RWPE1 (cell line): ENCODE measurements at regions not wholly inside any gene's neighbourhood (a gene's known extent, or its start where the extent isn't known, plus 50 kb on each side); places are given as distances from the start of the nearest gene placed in this dataset.

Source experiments
- CTCF ChIA-PET: fragments of 350-600 bp; sonication (Branson Sonifier 250); formaldehyde crosslinking; extraction: SDS; loops from one replicate; lab custom pipeline; 2021; lab: Yijun Ruan, JAX
- POLR2A ChIA-PET: fragments of 400-600 bp; formaldehyde crosslinking; extraction: SDS; loops from one replicate; lab custom pipeline; 2020; ENCODE audit warnings: antibody characterized with exemption; ENCODE audit not compliant: low non-redundant PET; lab: Yijun Ruan, JAX
- DNase-seq: peaks from one replicate; pipeline ENCODE4 v3.0.0; 2012; ENCODE audit warnings: low spot score
- H3K27ac ChIP-seq: fragments of 450-650 bp; 2 replicates; pipeline ENCODE4 v1.5.1; 2017
- CTCF ChIP-seq: fragments of 450-650 bp; conservative IDR thresholded peaks from 2 replicates; pipeline ENCODE4 v1.5.1; 2017; ENCODE audit warnings: low read depth, mild to moderate bottlenecking

- no peak for TF ChIP-seq CTCF
- CTCF ChIA-PET = interaction anchor here (0.6 to 1.2 kb wide), 4 partner anchors 12 to 75 kb away, joined by 3 to 6 read pairs (median 4); no protein-coding TSS in a partner anchor
- POLR2A ChIA-PET = no interaction called here
- H3K27ac ChIP-seq = no peak overlapping the region
- DNase-seq = no peak
Observed at GRCh38 chr11:81496601-81497000, 1237.1 kb downstream of the FAM181B start.

- POLR2A ChIA-PET = no interaction called here
- CTCF ChIA-PET = interaction anchor here (0.6 to 1.1 kb wide), 2 partner anchors 12 to 65 kb away, joined by 4 read pairs; no protein-coding TSS in a partner anchor
- TF ChIP-seq CTCF = no peak
- no peak overlapping the region for H3K27ac ChIP-seq
- no peak for DNase-seq
Observed at GRCh38 chr11:81495699-81496292, 1237.9 kb downstream of the FAM181B start.

GRCh38 chr11:81494431-81494830, 1239.2 kb downstream of the FAM181B start:
- ChIA-PET POLR2A (no interaction called here), CTCF (no interaction called here)
- no peak for DNase-seq
- no peak overlapping the region for H3K27ac ChIP-seq
- TF ChIP-seq CTCF = no peak

- ChIA-PET CTCF (no interaction called here), POLR2A (interaction anchor here (0.6 kb wide), 1 partner anchor 259 kb away, joined by 3 read pairs; no protein-coding TSS in a partner anchor)
- TF ChIP-seq CTCF = no peak
- no peak overlapping the region for H3K27ac ChIP-seq
- no peak for DNase-seq
Observed at GRCh38 chr11:81492923-81493445, 1240.7 kb downstream of the FAM181B start.

GRCh38 chr11:81487109-81487508, 1246.6 kb downstream of the FAM181B start:
- TF ChIP-seq CTCF = no peak
- no peak overlapping the region for H3K27ac ChIP-seq
- DNase-seq = no peak
- CTCF ChIA-PET = interaction anchor here (0.6 kb wide), 1 partner anchor 127 kb away, joined by 3 read pairs; no protein-coding TSS in a partner anchor
- POLR2A ChIA-PET = no interaction called here

GRCh38 chr11:81484196-81484595, 1249.5 kb downstream of the FAM181B start:
- TF ChIP-seq CTCF = no peak
- ChIA-PET CTCF (interaction anchor here (1.8 kb wide), 1 partner anchor 12 kb away, joined by 4 read pairs; no protein-coding TSS in a partner anchor), POLR2A (no interaction called here)
- no peak overlapping the region for H3K27ac ChIP-seq
- DNase-seq = no peak
